Naive thymus-derived CD4-positive, alpha-beta T cell (primary cell): ENCODE measurements at regions not wholly inside any gene's neighbourhood (a gene's known extent, or its start where the extent isn't known, plus 50 kb on each side); places are given as distances from the start of the nearest gene placed in this dataset.

ENCODE experiments used
- ATAC-seq: fragments of 150-1000 bp; cut with Tn5 transposase; 2 replicates; pipeline ENCODE4 v1.10.0; 2021; ENCODE audit warnings: mild to moderate bottlenecking, moderate library complexity
- CTCF ChIA-PET: fragments of 350-600 bp; sonication (Branson Sonifier 250); formaldehyde crosslinking; loops from one replicate; lab custom pipeline; 2021; ENCODE audit warnings: antibody characterized with exemption; lab: Charles Lee
- POLR2A ChIA-PET: fragments of 350-600 bp; sonication (Branson Sonifier 250); formaldehyde crosslinking; loops from one replicate; lab custom pipeline; 2021; ENCODE audit warnings: antibody characterized with exemption, inconsistent platforms; lab: Charles Lee
- DNase-seq, 9 donors: peaks; one replicate each; pipeline versions ENCODE4 v3.0.0 to v3.0.0-alpha.2; 2020 to 2022; ENCODE audit warnings: mixed read lengths in 1 of 9
- H3K27ac ChIP-seq: one replicate; pipeline ENCODE4 v1.7.0; 2013; ENCODE audit warnings: mild to moderate bottlenecking, low read depth, low read length, moderate library complexity
- H3K27me3 ChIP-seq, 2 donors: one replicate each; pipeline ENCODE4 v1.7.0; 2013; ENCODE audit warnings: low read length in 2 of 2, mild to moderate bottlenecking in 2 of 2, moderate library complexity in 2 of 2; ENCODE audit not compliant: control insufficient read depth in 2 of 2, insufficient read depth in 2 of 2
- H3K36me3 ChIP-seq, 3 experiments: 1 replicate in 2 of 3; 2 replicates in 1 of 3; pipeline ENCODE4 v1.7.0; 2013; ENCODE audit warnings: low read length in 3 of 3, mild to moderate bottlenecking in 3 of 3, moderate library complexity in 1 of 3; ENCODE audit not compliant: insufficient read depth in 3 of 3, control insufficient read depth in 2 of 3
- H3K4me1 ChIP-seq, 2 donors: one replicate each; pipeline ENCODE4 v1.7.0; 2013; ENCODE audit warnings: low read length in 2 of 2, mild to moderate bottlenecking in 2 of 2, moderate library complexity in 1 of 2; ENCODE audit not compliant: control insufficient read depth in 2 of 2, insufficient read depth in 2 of 2
- H3K4me3 ChIP-seq: 2 replicates; pipeline ENCODE4 v1.7.0; 2013; ENCODE audit warnings: mild to moderate bottlenecking, low read length
- H3K9me3 ChIP-seq, 3 experiments: 1 replicate in 2 of 3; 2 replicates in 1 of 3; pipeline ENCODE4 v1.7.0; 2013; ENCODE audit warnings: low read length in 3 of 3; ENCODE audit not compliant: control insufficient read depth in 2 of 3
- H3K27ac Mint-ChIP-seq, 9 donors: one replicate each; pipeline ENCODE4 v1.8.0; 2020 to 2022; ENCODE audit warnings: mixed read lengths in 9 of 9, mild to moderate bottlenecking in 8 of 9, moderate library complexity in 5 of 9, inconsistent platforms in 2 of 9
- H3K27me3 Mint-ChIP-seq, 5 donors: one replicate each; pipeline ENCODE4 v1.8.0; 2021 to 2022; ENCODE audit warnings: mixed read lengths in 5 of 5, mild to moderate bottlenecking in 1 of 5
- H3K36me3 Mint-ChIP-seq, 5 donors: one replicate each; pipeline ENCODE4 v1.8.0; 2020 to 2022; ENCODE audit warnings: mixed read lengths in 5 of 5, mild to moderate bottlenecking in 3 of 5, inconsistent platforms in 1 of 5
- H3K4me1 Mint-ChIP-seq, 7 donors: one replicate each; pipeline ENCODE4 v1.8.0; 2020 to 2022; ENCODE audit warnings: mixed read lengths in 7 of 7, mild to moderate bottlenecking in 3 of 7, inconsistent platforms in 1 of 7
- H3K4me3 Mint-ChIP-seq, 10 donors: one replicate each; pipeline ENCODE4 v1.8.0; 2020 to 2022; ENCODE audit warnings: mild to moderate bottlenecking in 10 of 10, mixed read lengths in 10 of 10, moderate library complexity in 6 of 10, inconsistent platforms in 2 of 10
- H3K9me3 Mint-ChIP-seq, 11 donors: one replicate each; pipeline ENCODE4 v1.8.0; 2020 to 2022; ENCODE audit warnings: mixed read lengths in 11 of 11, mild to moderate bottlenecking in 4 of 11, inconsistent platforms in 1 of 11, moderate library complexity in 1 of 11
- intact Hi-C, 2 donors: fragments of 100-400 bp; cut with micrococcal nuclease; formaldehyde crosslinking; loops; one replicate each; pipeline ENCODE4 v1.15.1; 2023

GRCh38 chr4:132642016-132642817 is 506.9 kb upstream of the PCDH10 start:
- H3K4me1 ChIP-seq, result no peaks in the 10 kb centered on the region
- Mint-ChIP-seq H3K9me3 (peaks cover 0 to 8% (median 3%) of the 10 kb centered on the region in 11 donors), H3K27ac (no peak overlapping the region), H3K27me3 (no peaks in the 10 kb centered on the region), H3K36me3 (peaks cover 0 to 2% (median 0%) of the 10 kb centered on the region in 5 donors), H3K4me1 (no peaks in the 10 kb centered on the region), H3K4me3 (no peak overlapping the region)
- intact Hi-C loops, result no loop called here
- no peaks in the 10 kb centered on the region for H3K9me3 ChIP-seq
- DNase-seq (no peak), ATAC-seq (no peak)
- ChIA-PET POLR2A (no interaction called here), CTCF (no interaction called here)
- no peaks in the 10 kb centered on the region for H3K27me3 ChIP-seq
- no peak overlapping the region for H3K27ac ChIP-seq
- no peaks in the 10 kb centered on the region for H3K36me3 ChIP-seq
- no peak overlapping the region for H3K4me3 ChIP-seq

- no peak overlapping the region for H3K27ac Mint-ChIP-seq
- H3K4me1 ChIP-seq, result no peaks in the 10 kb centered on the region
- H3K27me3 ChIP-seq, result no peaks in the 10 kb centered on the region
- H3K9me3 Mint-ChIP-seq, result peaks cover 0 to 16% (median 3%) of the 10 kb centered on the region in 11 donors
- no peak for DNase-seq
- ChIA-PET CTCF (no interaction called here), POLR2A (no interaction called here)
- H3K4me3 Mint-ChIP-seq, result no peak overlapping the region
- no peaks in the 10 kb centered on the region for H3K4me1 Mint-ChIP-seq
- no peak for ATAC-seq
- no peaks in the 10 kb centered on the region for H3K36me3 ChIP-seq
- H3K4me3 ChIP-seq, result no peak overlapping the region
- H3K27me3 Mint-ChIP-seq, result no peaks in the 10 kb centered on the region
- H3K36me3 Mint-ChIP-seq, result no peaks in the 10 kb centered on the region
- no peaks in the 10 kb centered on the region for H3K9me3 ChIP-seq
- no peak overlapping the region for H3K27ac ChIP-seq
- intact Hi-C loops, result no loop called here
These were observed 502.9 kb upstream of the PCDH10 start for GRCh38 chr4:132646186-132646585.

GRCh38 chr4:132651196-132651595 is 497.9 kb upstream of the PCDH10 start:
- H3K9me3 Mint-ChIP-seq, result peaks cover 0 to 24% (median 6%) of the 10 kb centered on the region in 11 donors

GRCh38 chr4:132660181-132660580 is 488.9 kb upstream of the PCDH10 start:
- peaks cover 1 to 26% (median 8%) of the 10 kb centered on the region in 11 donors for H3K9me3 Mint-ChIP-seq
- intact Hi-C loops, result no loop called here
- H3K4me1 ChIP-seq, result no peaks in the 10 kb centered on the region
- ChIA-PET CTCF (no interaction called here), POLR2A (no interaction called here)
- no peaks in the 10 kb centered on the region for H3K9me3 ChIP-seq
- H3K4me3 Mint-ChIP-seq, result no peak overlapping the region
- H3K4me1 Mint-ChIP-seq, result no peaks in the 10 kb centered on the region
- H3K27ac ChIP-seq, result no peak overlapping the region
- no peaks in the 10 kb centered on the region for H3K36me3 Mint-ChIP-seq
- no peaks in the 10 kb centered on the region for H3K27me3 Mint-ChIP-seq
- H3K27ac Mint-ChIP-seq, result no peak overlapping the region
- H3K4me3 ChIP-seq, result no peak overlapping the region
- no peaks in the 10 kb centered on the region for H3K36me3 ChIP-seq
- ATAC-seq, result no peak
- no peaks in the 10 kb centered on the region for H3K27me3 ChIP-seq
- no peak for DNase-seq

More at GRCh38 chr4:132651196-132651595, 497.9 kb upstream of the PCDH10 start:
- ChIA-PET POLR2A (no interaction called here), CTCF (no interaction called here)
- Histone ChIP-seq H3K27ac (no peak overlapping the region), H3K4me3 (no peak overlapping the region), H3K9me3 (no peaks in the 10 kb centered on the region), H3K27me3 (no peaks in the 10 kb centered on the region), H3K4me1 (no peaks in the 10 kb centered on the region), H3K36me3 (no peaks in the 10 kb centered on the region)
- intact Hi-C loops, result no loop called here
- H3K4me3 Mint-ChIP-seq, result no peak overlapping the region
- no peaks in the 10 kb centered on the region for H3K4me1 Mint-ChIP-seq
- DNase-seq (no peak), ATAC-seq (no peak)
- H3K36me3 Mint-ChIP-seq, result no peaks in the 10 kb centered on the region
- H3K27ac Mint-ChIP-seq, result no peak overlapping the region
- no peaks in the 10 kb centered on the region for H3K27me3 Mint-ChIP-seq

- Histone ChIP-seq H3K4me1 (no peaks in the 10 kb centered on the region), H3K27me3 (no peaks in the 10 kb centered on the region), H3K9me3 (no peaks in the 10 kb centered on the region), H3K27ac (no peak overlapping the region), H3K36me3 (no peaks in the 10 kb centered on the region), H3K4me3 (no peak overlapping the region)
- H3K27me3 Mint-ChIP-seq, result no peaks in the 10 kb centered on the region
- H3K4me1 Mint-ChIP-seq, result no peaks in the 10 kb centered on the region
- ChIA-PET POLR2A (no interaction called here), CTCF (no interaction called here)
- intact Hi-C loops, result no loop called here
- ATAC-seq (no peak), DNase-seq (no peak)
- no peak overlapping the region for H3K27ac Mint-ChIP-seq
- no peak overlapping the region for H3K4me3 Mint-ChIP-seq
- peaks cover 0 to 19% (median 3%) of the 10 kb centered on the region in 11 donors for H3K9me3 Mint-ChIP-seq
- no peaks in the 10 kb centered on the region for H3K36me3 Mint-ChIP-seq
These were observed 486.6 kb upstream of the PCDH10 start for GRCh38 chr4:132662456-132662855.

- no peaks in the 10 kb centered on the region for H3K27me3 Mint-ChIP-seq
- no peak overlapping the region for H3K4me3 ChIP-seq
- no peaks in the 10 kb centered on the region for H3K36me3 ChIP-seq
- CTCF ChIA-PET, result no interaction called here
- H3K4me1 ChIP-seq, result no peaks in the 10 kb centered on the region
- H3K9me3 ChIP-seq, result no peaks in the 10 kb centered on the region
- H3K27ac Mint-ChIP-seq, result no peak overlapping the region
- no peaks in the 10 kb centered on the region for H3K27me3 ChIP-seq
- intact Hi-C loops, result no loop called here
- ATAC-seq, result no peak
- POLR2A ChIA-PET, result no interaction called here
- H3K4me3 Mint-ChIP-seq, result no peak overlapping the region
- no peaks in the 10 kb centered on the region for H3K4me1 Mint-ChIP-seq
- DNase-seq, result no peak
- peaks cover 0 to 9% (median 0%) of the 10 kb centered on the region in 11 donors for H3K9me3 Mint-ChIP-seq
- no peaks in the 10 kb centered on the region for H3K36me3 Mint-ChIP-seq
- H3K27ac ChIP-seq, result no peak overlapping the region
These were observed 479.3 kb upstream of the PCDH10 start for GRCh38 chr4:132669786-132670185.

- H3K4me1 Mint-ChIP-seq, result no peaks in the 10 kb centered on the region
- CTCF ChIA-PET, result no interaction called here
These were observed 478.5 kb upstream of the PCDH10 start for GRCh38 chr4:132670557-132670956.

More at GRCh38 chr4:132670557-132670956, 478.5 kb upstream of the PCDH10 start:
- ATAC-seq (no peak), DNase-seq (no peak)
- Histone ChIP-seq H3K36me3 (no peaks in the 10 kb centered on the region), H3K9me3 (no peaks in the 10 kb centered on the region), H3K4me1 (no peaks in the 10 kb centered on the region), H3K27me3 (no peaks in the 10 kb centered on the region), H3K4me3 (no peak overlapping the region), H3K27ac (no peak overlapping the region)
- Mint-ChIP-seq H3K36me3 (no peaks in the 10 kb centered on the region), H3K27ac (no peak overlapping the region), H3K4me3 (no peak overlapping the region), H3K27me3 (no peaks in the 10 kb centered on the region), H3K9me3 (peaks cover 0 to 9% (median under 1%) of the 10 kb centered on the region in 11 donors)
- POLR2A ChIA-PET, result no interaction called here
- intact Hi-C loops, result no loop called here
